Ascending aorta (tissue), 2 donors: ENCODE measurements at regions not wholly inside any gene's neighbourhood (a gene's known extent, or its start where the extent isn't known, plus 50 kb on each side); places are given as distances from the start of the nearest gene placed in this dataset.
"Not testable (repeated sequence)": the region's sequence is repeated elsewhere in the genome, so short reads cannot be mapped to it uniquely, and the experiment has no call there.

Experiments used
- DNase-seq, 2 donors: peaks; one replicate each; pipeline ENCODE4 v3.0.0-alpha.2; 2019; ENCODE audit warnings: low spot score in 2 of 2
- H3K27ac ChIP-seq, 2 donors: fragments of 200-600 bp; sonication (generic); one replicate each; pipeline ENCODE4 v1.5.1; 2016 to 2017; ENCODE audit warnings: mild to moderate bottlenecking in 1 of 2
- H3K27me3 ChIP-seq: fragments of 200-600 bp; sonication (generic); one replicate; pipeline ENCODE4 v1.5.1; 2017
- H3K36me3 ChIP-seq, 2 donors: fragments of 200-600 bp; sonication (generic); one replicate each; pipeline ENCODE4 v1.5.1; 2016
- H3K4me1 ChIP-seq, 2 donors: fragments of 200-600 bp; sonication (generic); one replicate each; pipeline ENCODE4 v1.5.1; 2016 to 2017; ENCODE audit warnings: mild to moderate bottlenecking in 1 of 2
- H3K4me3 ChIP-seq, 2 donors: fragments of 200-600 bp; sonication (generic); one replicate each; pipeline ENCODE4 v1.5.1; 2016 to 2017; ENCODE audit warnings: mild to moderate bottlenecking in 1 of 2
- H3K9me3 ChIP-seq, 2 donors: fragments of 200-600 bp; sonication (generic); one replicate each; pipeline ENCODE4 v1.5.1; 2016
- CTCF ChIP-seq, 3 experiments: fragments of 200-600 bp in 2 of 3; fragments of 450-650 bp in 1 of 3; sonication (generic) in 2 of 3; IDR thresholded peaks; one replicate each; pipeline ENCODE4 v1.5.1; 2016 to 2019; ENCODE audit warnings: antibody characterized with exemption in 3 of 3, mild to moderate bottlenecking in 1 of 3, moderate library complexity in 1 of 3
- intact Hi-C: fragments of 100-400 bp; cut with DNase I; formaldehyde crosslinking; loops from one replicate; pipeline ENCODE4 v1.15.1; 2023

- no peaks in the 10 kb centered on the region for H3K4me1 ChIP-seq
- no peaks in the 10 kb centered on the region for H3K9me3 ChIP-seq
- H3K4me3 ChIP-seq = no peak overlapping the region
- no peak for TF ChIP-seq CTCF (IDR thresholded peaks at IDR 0.05)
- H3K27ac ChIP-seq = no peak overlapping the region
- no peak for DNase-seq
- no peaks in the 10 kb centered on the region for H3K27me3 ChIP-seq
- no peaks in the 10 kb centered on the region for H3K36me3 ChIP-seq
- intact Hi-C loops = no loop called here
Measured at GRCh38 chr13:78131346-78131745, 212.7 kb upstream of the EDNRB start.

- Histone ChIP-seq H3K27ac (no peak overlapping the region), H3K27me3 (no peaks in the 10 kb centered on the region), H3K36me3 (no peaks in the 10 kb centered on the region), H3K4me3 (no peak overlapping the region), H3K4me1 (no peaks in the 10 kb centered on the region), H3K9me3 (no peaks in the 10 kb centered on the region)
- intact Hi-C loops = no loop called here
- no peak for TF ChIP-seq CTCF (IDR thresholded peaks at IDR 0.05)
- DNase-seq = no peak
Measured at GRCh38 chr13:78129823-78130222, 211.2 kb upstream of the EDNRB start.

GRCh38 chr13:78129359-78129758 lies 210.7 kb upstream of the EDNRB start:
- Histone ChIP-seq H3K27ac (no peak overlapping the region), H3K4me3 (no peak overlapping the region), H3K27me3 (no peaks in the 10 kb centered on the region), H3K4me1 (no peaks in the 10 kb centered on the region), H3K9me3 (no peaks in the 10 kb centered on the region), H3K36me3 (no peaks in the 10 kb centered on the region)
- DNase-seq = no peak
- intact Hi-C loops = no loop called here
- TF ChIP-seq CTCF (IDR thresholded peaks at IDR 0.05) = no peak

GRCh38 chr13:78121459-78122348 lies 203.1 kb upstream of the EDNRB start:
- H3K4me3 ChIP-seq = peak overlapping the region; percentile 6 to 26
- H3K9me3 ChIP-seq = no peaks in the 10 kb centered on the region
- no peaks in the 10 kb centered on the region for H3K4me1 ChIP-seq
- no peak for DNase-seq
- intact Hi-C loops = loop anchor here (1.0 kb wide), 1 partner anchor 342 kb away; no protein-coding TSS in a partner anchor
- TF ChIP-seq CTCF (IDR thresholded peaks at IDR 0.05) = peak; percentile 54 to 76 (median 71)
- no peak overlapping the region for H3K27ac ChIP-seq
- no peaks in the 10 kb centered on the region for H3K27me3 ChIP-seq
- H3K36me3 ChIP-seq = no peaks in the 10 kb centered on the region

GRCh38 chr13:78121001-78121400 lies 202.4 kb upstream of the EDNRB start:
- H3K27ac ChIP-seq = no peak overlapping the region
- TF ChIP-seq CTCF (IDR thresholded peaks at IDR 0.05) = no peak
- H3K4me1 ChIP-seq = no peaks in the 10 kb centered on the region
- H3K27me3 ChIP-seq = no peaks in the 10 kb centered on the region
- no peaks in the 10 kb centered on the region for H3K9me3 ChIP-seq
- intact Hi-C loops = loop anchor here (1.0 kb wide), 1 partner anchor 342 kb away; no protein-coding TSS in a partner anchor
- peak overlapping the region; percentile 6 to 26 for H3K4me3 ChIP-seq
- no peak for DNase-seq
- no peaks in the 10 kb centered on the region for H3K36me3 ChIP-seq

GRCh38 chr13:78120144-78120543 lies 201.5 kb upstream of the EDNRB start:
- H3K36me3 ChIP-seq, DNase-seq, H3K27me3 ChIP-seq, H3K27ac ChIP-seq, H3K9me3 ChIP-seq, intact Hi-C loops, H3K4me3 ChIP-seq, H3K4me1 ChIP-seq: not testable (repeated sequence)

GRCh38 chr13:78117070-78117469 lies 198.4 kb upstream of the EDNRB start:
- H3K36me3 ChIP-seq, H3K4me1 ChIP-seq, H3K27ac ChIP-seq, H3K9me3 ChIP-seq, DNase-seq, H3K4me3 ChIP-seq, H3K27me3 ChIP-seq, intact Hi-C loops: not testable (repeated sequence)
